GM18870 (cell line): ENCODE measurements at regions not wholly inside any gene's neighbourhood (a gene's known extent, or its start where the extent isn't known, plus 50 kb on each side); places are given as distances from the start of the nearest gene placed in this dataset.
"Not testable (repeated sequence)": the region's sequence is repeated elsewhere in the genome, so short reads cannot be mapped to it uniquely, and the experiment has no call there.

Experiments used
- ATAC-seq: cut with Tn5 transposase; IDR thresholded peaks from one replicate; pipeline ENCODE4 v1.9.1; 2021; ENCODE audit warnings: moderate library complexity; ENCODE audit not compliant: unreplicated experiment

DNA sequence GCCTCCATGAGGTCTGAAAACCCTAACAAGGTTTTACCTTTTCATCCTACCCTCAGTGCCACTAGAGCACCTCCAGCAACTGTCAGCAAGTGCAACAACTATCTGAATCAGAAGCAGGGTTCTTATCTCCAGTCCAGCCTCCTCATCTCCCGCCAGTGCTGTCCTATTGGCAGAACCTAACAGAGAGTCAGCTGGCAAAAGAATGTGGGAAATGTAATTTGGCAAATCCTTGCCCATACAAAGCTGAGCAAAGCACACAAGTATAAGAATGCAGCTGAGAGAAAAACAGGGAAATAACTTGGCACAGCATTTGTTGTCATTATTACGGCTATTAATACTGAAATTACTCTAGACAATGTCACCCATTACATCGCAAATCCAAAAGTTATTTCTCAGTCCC lies 124.2 kb downstream of the ATP6V1G3 start:
- no peak for ATAC-seq

- ATAC-seq = no peak
Observed at GRCh38 chr1:198411240-198411639, 129.2 kb downstream of the ATP6V1G3 start.

GRCh38 chr1:198408716-198409115 lies 131.8 kb downstream of the ATP6V1G3 start:
- ATAC-seq = no peak

DNA sequence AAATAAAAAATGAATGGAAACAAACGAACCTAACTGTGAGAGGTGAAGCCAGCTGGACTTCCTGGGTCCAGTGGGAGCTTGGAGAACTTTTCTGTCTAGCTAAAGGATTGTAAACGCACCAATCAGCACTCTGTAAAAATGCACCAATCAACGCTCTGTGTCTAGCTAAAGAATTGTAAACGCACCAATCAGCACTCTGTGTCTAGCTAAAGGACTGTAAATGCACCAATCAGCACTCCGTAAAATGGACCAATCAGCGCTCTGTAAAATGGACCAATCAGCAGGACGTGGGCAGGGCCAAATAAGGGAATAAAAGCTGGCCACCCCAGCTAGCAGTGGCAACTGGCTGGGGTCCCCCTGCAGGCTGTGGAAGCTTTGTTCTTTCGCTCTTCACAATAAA lies 135.8 kb downstream of the ATP6V1G3 start:
- not testable (repeated sequence) for ATAC-seq

GRCh38 chr1:198400063-198400462 lies 140.4 kb downstream of the ATP6V1G3 start:
- no peak for ATAC-seq

DNA sequence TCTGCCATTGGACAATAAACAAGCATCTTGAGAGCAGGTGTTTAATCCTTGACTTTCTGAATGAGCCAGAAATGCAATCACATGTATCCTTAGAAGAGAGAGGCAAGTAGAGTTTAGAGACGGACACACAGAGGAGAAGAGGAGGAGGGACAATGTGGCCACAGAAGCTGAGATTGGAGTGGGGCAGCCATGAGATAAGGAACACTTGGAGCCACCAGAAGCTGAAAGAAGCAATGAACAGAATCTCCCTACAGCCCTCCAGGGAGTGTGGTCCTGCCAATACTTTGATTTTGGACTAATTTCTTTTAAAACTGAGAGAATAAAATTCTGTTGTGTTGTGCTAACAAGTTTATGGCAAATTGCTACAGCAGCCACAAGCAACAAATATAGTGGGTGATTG lies 141.0 kb downstream of the ATP6V1G3 start:
- no peak for ATAC-seq

- ATAC-seq = no peak
Observed at GRCh38 chr1:198397208-198397808, 143.2 kb downstream of the ATP6V1G3 start.

- ATAC-seq = no peak
Observed at GRCh38 chr1:198391393-198392020, 149.0 kb downstream of the ATP6V1G3 start.

DNA sequence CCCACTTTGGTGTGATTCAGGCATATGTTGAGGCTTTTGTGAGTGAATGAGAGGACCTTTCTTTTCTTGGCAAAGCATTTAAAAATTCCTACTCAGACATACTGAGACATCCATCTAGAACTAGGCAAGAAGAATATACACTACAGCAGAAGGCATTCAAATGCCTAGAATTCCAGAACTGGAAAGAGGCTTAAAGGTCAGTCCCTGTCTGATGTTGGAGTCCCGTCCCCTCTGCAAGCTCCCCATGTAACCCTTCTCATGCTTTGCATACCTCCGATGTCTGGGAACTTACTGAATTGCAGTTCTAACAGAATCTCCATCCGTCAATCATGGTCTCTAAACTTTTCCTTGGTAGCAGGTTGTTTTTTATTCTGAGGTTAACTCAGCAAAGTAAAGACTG lies 152.9 kb downstream of the ATP6V1G3 start:
- ATAC-seq = no peak

GRCh38 chr1:198380275-198380674 lies 160.2 kb downstream of the ATP6V1G3 start:
- no peak for ATAC-seq

DNA sequence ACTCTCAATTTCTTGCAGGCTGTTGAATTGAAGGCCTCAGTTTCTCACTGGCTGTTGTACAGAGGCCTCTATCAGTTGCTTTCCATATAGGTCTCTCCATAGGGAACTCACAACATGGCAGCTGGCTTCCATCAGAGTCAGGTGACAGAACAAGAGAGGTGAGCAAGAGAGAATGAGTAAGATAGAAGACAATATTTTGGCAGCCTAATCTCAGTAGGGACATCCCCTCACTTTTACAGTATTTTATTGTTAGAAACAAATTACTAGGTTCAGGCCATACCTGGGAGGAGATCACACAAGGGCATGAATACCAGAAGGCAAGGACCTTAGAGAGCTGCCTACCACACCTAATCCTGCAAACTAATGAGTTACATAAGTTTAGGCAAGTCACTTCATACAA lies 162.8 kb downstream of the ATP6V1G3 start:
- no peak for ATAC-seq

DNA sequence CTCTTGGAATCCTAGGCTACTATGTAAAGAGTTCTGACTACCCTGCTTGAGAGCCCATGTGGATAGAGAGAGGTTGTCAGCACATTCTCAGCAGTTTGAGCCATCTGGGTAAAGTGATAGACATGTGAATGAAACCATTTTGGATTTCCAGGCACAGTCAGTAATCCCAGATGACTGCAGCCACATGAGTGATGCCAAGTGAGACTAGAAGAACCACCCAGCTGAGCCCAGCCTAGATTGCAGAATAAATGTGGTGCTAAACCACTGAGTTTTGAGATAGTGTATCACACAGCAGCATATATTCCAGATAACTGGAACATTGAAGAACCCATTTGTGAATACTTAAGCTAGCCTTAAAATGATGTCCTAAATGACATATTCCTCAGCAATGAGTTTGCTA lies 166.2 kb downstream of the ATP6V1G3 start:
- ATAC-seq = no peak

- ATAC-seq = no peak
Observed at GRCh38 chr1:198373376-198373775, 167.1 kb downstream of the ATP6V1G3 start.
